Daoy (cell line): ENCODE measurements at regions not wholly inside any gene's neighbourhood (a gene's known extent, or its start where the extent isn't known, plus 50 kb on each side); places are given as distances from the start of the nearest gene placed in this dataset.

Experiments used
- DNase-seq: peaks from one replicate; pipeline ENCODE4 v3.0.0-alpha.2; 2015; ENCODE audit warnings: low read depth

- no peak for DNase-seq
Observed at GRCh38 chrX:112137276-112137675, 54.7 kb upstream of the TRPC5 start.
